ENCODE measurements at regions not wholly inside any gene's neighbourhood (a gene's known extent, or its start where the extent isn't known, plus 50 kb on each side); places are given as distances from the start of the nearest gene placed in this dataset.
A peak's percentile ranks its signal among the peaks of the same experiment; 100 is the strongest.

DNA sequence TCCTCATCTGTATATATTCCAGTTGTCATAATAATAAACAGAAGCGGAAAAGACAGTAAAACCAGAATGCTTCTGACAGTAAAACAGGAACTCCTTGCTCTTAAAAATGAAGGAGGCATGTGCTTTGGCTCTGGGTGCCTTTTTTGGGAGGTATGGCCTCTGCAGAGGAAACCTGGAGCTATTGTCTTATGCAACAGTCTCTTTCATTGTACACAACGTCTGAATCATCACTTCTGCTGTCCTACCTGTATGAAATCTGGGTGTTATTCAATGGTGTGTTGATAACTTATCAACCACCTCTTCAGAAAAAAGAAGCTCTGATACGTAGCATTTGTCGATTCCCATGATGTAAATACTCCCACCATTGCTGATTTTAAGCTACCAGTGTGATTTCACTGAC, 64.8 kb downstream of the CDCA7 start:
- no peak for DNase-seq

DNA sequence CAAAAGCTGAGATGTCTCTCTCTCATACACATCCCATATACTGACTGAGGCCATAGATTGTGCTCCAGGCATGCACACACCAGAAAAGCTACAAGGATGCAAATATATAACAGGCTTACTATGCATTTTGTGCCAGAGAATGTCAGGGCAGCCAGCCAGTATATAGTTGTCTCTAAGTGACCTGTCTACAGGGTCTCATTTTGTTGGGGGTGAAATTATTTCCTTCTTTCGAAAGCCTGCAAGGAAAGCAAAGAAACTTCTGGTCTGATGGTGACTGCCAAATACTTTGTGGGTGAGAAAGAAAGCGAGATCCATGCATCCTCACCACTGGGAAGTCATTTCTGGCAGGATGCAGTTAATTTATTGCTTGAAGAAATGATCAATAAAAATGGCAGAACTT, 70.2 kb downstream of the CDCA7 start:
- no peak for DNase-seq

DNA sequence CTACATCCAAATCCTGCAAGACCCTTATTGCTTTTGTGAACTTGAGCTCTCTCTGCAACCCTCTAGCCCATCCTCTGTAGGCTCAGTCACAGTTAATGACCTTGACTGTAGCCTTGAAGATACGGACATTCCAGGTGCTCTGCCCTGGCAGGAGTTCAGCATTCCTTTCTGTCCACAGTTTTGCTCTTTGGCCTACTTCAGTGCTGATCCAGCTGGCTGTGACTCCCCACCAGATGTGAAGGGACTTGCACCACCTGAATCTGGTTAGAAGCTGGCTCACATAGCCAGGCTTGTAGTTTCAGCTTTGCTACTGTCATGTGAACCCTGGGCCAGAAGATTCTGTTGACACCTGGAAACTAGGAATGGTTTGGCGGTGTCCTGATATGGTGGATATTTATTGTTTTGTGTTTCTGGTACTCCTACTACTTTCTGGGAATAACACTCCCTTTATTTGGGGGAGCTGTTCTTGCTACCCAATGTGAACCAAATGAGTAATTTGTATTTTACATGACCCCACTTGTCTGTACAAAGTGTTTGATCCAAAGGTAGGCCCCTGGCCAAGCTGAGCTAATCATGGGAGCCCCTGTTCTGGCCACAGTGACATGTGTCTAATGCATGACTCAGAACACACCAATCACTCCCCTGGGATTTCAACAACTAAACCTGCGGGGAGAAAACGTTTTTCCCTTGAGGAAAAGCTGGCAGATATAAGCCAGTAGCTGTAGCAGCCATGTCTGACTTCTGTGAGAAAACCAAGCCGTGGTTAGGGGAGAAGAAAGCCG, 73.4 kb downstream of the CDCA7 start:
- no peak for DNase-seq

DNA sequence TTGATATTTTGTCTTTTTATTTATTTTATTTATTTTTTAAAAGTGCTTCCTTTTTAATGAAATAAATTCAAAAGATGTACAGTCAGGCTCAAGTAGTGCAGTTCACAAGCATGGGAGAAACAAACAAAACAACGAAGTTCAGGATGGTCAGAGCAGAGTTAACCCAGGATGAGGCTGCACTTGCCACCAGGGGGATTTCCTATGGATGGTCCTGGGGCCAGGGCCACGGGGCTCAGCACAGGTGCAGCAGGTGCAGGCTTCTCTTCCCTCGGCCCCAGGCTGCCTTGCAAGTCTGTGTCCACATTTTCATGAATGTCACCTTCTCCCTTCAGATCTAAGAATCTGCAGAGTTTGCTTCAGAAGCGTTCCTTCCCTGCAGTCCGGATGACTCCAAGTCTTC, 76.5 kb downstream of the CDCA7 start:
- DNase-seq = no peak

DNA sequence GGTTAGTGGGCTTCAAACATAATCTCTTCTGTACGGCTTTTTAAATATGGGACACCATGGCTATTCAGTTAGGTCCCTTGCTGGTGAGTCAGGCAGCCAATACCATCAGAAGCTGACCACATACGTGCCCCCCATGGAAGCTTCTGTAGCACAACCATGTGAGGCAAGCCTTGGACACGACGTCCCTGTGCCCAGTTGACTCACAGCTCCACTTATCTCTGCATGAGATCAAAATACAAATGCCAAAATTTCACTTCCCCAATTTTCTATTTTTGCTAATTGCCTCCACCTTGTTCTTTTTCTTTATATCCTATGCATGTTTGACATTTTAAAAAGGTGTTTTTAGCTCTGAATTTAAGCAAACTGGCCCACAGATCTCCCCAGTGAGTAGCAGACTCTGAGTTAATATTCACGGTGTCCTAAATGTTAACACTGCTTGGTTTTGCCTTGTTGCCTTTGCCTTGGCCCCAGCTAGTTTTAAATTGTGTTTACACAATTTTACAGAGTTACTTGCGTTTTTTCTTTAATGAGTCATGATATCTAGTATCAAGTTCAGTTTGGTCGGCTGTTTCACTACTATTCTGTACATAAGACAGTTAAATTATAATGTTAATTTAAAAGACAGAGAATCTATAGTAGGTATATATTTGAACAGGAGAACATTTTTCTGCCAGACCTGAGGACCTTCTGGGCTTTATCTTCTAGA, 77.5 kb downstream of the CDCA7 start:
- no peak for DNase-seq

DNA sequence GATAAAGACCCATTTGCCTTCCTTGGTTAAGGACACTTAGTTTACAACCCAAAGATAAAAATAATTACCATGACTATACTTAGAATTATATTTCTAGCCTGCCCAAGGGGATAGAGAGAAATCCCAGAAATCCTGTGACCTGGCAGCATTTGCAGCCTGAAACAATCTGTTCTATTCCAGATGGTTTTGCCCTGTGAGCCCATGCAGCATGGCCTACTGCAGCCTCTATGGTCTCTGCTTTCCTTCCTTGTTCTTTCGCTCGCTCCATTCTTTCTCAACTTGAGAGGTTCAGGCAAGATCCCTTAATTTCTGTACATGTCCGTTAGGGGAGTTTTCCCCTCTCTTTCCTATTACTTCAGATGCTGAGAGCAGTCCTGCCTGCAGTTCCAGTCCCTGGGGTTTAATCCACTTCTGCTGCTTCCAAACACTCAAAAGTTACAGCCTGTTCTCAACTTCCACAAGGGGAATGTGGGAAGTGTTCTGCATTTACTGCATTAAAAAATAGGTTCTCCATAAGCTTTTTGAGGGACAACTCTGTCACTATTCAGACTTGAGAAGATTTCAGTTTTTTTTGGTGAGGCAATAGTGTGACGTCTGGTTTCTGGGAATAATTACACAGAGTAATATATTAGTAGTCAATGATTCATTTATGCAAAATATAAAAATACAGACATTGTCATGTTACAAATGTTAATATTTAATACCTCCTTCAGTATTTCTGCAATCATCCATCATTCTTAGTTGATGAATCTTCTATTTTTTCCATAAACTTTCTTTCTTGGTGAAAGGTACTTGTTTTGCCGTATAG, 80.3 kb downstream of the CDCA7 start:
- DNase-seq = no peak

DNA sequence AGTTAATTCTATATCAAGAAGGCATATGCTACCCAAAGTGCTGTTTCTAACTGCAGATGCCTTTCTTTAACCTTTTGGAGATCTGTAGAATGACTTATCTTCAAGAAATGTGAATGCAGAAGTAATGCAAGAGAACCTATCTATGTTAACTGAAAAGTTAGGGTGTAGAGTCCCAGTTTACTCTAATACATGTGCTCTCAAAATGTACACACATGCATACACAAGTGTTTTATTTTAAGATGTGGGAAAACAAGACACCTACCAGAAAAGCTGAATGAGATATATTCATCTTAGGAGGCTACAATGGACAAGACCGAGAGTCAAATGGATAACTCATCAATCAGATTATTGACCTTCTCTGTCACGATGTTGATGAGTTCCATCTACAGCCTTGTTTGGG, 80.9 kb downstream of the CDCA7 start:
- no peak for DNase-seq

DNA sequence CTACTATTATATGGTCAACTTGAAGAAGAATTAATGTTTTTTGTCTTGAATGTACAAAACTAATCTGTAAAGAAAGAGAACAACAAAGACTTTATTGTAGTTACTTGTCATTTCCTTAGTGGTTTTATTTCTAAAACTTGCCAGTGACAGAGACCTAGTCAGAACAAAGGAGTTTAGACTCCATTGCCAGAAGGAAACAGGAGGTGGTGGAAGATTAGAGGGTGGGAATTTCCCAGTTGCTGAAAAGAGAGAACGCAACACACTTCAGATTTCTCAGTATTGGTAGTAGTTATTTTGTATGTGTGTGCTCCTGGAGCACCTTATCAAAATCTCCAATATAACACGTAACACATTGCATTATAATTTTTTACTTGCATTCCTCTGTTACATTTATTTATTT, 81.4 kb downstream of the CDCA7 start:
- DNase-seq = no peak

DNA sequence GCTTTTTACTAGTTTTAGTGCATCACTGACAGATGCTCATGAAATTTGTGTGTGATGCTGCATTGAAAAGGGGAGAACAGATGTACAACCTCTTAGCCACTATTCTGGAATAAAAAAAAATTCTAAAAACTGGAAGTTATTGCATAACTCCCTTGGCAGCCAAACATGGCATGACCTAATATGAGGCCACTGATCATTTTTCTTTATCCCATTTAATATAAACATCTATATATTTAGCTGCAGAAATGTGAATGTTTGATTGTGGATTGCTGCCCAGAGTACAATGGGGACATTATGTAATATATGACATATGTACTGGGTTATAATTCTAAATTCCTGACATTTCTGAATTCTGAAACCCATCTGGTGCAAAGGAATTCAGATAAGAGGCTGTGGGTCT, 86.5 kb downstream of the CDCA7 start:
- no peak for DNase-seq

DNA sequence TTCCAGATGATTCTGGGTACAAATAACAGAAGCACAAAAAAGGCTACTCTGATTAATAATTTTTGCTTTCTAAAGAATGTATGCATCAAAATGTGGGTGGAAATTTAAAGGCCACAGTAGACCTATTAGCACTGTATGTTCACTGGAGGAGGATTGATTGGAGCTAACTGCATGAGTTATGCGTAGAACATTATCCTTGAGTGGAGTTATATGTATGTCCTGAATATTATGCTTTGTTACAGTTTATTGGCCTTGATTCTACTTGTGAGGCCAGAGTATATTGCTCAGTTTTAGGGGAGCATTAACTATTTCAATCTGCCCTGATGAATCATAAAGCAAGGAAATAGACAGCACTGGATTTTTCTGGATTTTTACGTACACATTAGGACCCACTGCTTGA, 87.9 kb downstream of the CDCA7 start:
- DNase-seq = no peak

DNA sequence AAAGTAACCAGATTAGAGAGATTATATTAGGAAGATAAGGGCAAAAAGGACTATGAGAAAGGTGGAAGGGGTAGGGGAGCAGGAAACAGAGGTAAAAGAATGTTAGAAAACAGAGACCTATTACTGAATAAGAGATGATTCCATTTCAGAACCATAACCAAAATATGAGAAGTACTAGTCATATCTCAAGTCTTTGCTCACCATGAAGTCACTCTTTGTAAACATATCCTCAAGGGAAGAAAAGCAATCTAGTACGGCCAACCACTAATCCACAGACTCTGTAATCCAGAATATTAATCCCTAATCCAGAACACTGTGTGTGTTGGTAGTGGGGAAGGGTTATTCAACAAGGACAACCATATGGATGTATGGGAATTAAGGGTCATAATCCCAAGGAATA, 92.0 kb downstream of the CDCA7 start:
- no peak for DNase-seq

DNA sequence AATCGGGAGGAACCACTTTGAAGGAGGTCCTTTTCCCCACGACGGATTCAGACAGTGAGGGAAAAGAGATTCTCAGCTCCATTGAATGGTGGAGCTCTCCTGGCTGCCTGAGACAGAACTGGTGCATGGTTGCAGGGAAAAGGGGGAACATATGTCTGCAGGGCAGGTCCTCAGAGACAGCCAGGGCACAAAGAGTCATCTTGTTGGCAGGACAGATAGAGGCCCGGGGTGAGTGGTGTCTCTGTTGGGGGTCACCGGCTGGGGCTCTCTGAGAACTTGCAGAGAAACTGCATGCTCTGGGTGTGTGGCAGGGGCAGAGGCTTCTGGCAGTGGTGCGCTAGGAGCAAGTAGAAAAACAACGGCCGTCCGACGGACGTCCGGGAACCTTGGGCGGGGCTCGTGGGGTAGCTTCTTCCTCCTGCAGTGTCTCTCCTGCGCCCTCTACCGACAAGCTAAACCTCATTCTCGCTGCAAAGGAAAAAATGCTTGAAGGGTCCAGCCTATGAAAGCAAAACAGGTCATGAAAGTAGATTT, 94.3 kb downstream of the CDCA7 start:
- peak; percentile 50 for DNase-seq

DNA sequence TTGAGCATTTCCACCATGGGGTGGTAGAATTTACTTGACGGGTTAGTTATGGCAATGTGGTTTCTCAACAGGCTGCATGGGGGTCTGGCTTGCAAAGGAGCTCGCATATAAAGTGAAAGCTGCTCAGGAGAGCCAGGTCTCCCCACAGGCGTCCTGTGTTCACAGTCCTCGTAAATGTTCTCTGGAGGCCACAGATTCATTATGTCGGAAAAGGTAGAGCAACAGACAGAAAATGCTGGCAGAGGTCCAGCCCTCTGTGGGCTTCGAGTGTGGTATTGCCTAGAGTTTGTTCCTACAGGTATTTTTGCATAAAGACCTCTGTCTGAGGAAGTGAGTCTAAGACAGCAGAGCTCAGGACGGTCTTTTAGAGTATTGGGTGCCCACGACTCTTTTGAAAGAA, 96.4 kb downstream of the CDCA7 start:
- no peak for DNase-seq

DNA sequence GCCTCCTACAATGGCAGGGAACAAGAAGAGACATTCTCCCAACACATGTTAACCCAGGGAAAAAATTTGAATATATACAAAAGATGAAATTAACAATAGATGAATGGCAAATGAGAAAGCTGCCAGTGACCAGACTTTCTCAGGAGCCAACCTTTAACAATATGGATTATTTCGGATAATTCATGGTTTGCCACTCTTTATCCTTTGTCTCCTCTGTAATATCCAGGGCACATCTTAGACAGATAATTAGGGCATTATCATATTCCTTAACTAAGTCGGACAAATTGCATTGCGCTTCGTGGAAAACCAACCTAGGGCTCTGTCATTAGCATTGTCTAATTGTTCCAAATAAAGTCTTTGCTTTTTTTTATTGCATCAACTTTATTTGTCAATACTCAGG, 97.3 kb downstream of the CDCA7 start:
- DNase-seq = no peak

DNA sequence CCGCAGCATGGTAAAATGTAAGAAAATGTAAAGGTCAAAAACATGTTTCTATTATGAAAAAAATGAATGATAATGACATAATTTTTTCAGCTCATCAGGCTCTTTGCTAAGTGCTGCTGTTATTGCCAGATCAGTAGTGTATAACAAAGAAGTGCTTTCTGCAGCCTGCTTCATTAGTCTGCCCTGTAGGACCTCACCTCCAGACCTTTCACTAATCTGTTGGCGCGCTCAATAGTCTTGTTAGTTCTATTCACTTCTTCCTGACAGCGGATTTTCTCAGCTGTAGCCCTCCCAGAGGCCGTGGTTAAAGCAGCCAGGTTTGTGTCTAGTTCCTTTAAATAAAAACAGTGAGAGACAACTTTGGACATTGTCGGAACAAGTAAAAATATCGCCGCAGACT, 97.7 kb downstream of the CDCA7 start:
- no peak for DNase-seq

DNA sequence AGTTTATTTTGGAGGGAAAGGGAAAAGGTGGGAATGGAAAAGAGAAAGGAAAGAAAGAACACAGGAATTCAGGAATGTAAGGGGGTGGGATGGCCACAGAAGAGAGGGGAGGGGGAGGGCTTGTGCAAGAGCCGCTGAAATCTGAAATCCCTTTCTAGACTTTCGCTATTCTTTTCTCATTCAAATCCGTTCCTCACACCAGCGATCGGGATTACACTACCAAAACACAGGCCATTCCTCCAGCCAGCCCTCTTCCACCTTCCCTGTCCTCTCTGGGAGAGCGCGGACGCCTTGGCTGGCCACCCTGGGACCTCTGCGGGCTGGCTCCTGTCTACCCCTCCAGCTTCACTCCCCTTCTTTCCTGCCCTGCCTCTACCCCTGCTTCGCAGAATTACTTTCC, 102.3 kb downstream of the CDCA7 start:
- DNase-seq = no peak

DNA sequence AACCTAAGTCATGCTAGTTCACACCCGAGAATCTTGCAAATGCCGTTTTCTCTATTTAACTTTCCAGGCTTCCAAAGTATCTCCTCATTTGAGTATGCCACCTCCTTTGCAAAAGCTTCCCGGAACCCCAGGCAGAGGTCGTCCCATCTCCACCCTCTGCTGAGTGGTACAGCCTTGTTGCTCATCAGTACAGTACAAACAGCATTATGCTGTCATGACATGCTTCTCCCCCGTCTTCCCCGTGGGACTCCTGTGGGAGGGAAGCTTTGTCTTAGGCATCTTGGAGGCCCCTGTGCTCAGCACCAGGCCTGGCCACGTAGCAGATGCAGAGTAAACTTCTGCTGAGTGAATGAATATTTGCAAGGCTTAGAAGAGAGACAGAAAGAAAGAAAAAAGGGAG, 102.7 kb downstream of the CDCA7 start:
- no peak for DNase-seq

DNA sequence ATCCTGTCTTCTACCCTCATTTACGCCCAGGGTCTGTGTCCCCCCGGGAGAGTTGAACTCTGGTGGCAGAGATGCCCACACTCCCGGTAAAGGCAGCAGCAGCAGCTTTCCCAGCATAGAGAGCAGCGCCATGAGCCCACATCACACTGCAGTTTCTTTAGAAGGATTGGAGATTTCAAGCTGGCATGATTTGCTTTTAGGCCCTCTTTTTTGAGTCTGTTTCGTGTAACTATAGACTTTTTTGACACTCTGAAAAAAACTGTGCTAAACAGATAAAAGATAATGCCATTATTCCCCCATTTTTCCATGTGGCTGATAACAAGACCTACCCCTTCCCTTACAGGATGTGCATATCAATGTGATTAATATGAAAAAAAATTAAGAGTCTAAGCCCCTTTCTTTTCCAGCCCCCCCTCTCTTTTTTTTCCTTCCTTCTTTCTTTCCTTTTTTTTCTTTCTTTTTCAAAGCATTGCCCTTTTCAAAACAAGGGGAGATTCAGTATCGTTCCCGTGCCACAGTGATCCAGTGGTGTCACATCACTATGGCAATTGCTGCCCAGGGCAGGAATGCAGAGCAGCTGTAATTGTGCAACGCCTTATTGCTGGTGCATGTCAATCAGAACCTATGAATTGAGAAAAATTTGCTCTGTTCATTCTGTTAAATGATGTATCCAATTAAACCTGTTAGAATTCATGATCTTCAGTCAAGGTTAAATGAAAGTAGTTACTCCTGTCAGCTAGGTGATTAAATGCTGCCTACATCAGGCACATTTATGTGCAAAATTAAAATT, 104.5 kb downstream of the CDCA7 start:
- no peak for DNase-seq

DNA sequence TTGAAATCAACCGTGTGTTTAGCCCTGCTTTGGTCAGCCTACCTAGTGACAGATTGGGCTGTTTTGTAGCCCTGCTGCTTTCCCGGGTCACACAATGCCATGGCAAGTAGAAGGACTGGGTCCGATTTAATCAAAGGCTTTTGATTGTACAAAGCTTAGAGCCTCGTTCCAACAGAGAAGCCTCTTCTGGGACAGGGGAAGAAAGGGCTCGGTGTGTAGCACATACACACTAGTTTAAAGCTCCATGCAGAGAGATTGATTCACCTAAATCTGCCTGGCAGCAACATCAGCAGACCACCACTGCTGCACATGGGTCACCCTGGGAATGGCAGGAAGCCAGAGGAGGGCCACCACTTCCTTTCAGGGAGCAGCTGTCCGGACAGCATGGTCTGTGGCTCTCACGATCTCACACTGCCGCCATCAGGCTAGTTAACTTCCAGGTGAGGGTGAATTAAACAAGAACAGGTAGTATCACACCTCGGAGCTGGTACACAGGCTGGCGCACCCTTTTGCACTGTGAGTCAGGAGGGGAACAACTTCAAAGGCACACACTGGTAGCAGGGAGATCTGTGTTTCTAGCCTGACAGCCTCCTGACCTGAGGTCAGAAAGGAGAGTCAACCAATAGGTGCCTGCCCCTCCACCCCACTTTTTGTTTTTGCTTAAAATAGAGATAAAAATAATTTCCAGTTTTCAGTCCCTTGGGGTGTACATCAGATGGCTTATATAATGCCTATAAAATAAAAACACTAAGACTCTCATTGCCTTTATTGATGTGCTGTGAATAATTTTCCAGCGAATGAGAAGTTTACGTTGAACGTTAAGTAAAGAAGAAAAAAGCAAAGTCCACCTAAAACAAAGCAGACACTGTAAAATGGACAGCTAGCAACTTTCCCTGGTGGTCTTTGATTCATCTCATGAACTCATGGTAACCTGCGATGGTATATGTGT, 108.5 kb downstream of the CDCA7 start:
- no peak for DNase-seq

DNA sequence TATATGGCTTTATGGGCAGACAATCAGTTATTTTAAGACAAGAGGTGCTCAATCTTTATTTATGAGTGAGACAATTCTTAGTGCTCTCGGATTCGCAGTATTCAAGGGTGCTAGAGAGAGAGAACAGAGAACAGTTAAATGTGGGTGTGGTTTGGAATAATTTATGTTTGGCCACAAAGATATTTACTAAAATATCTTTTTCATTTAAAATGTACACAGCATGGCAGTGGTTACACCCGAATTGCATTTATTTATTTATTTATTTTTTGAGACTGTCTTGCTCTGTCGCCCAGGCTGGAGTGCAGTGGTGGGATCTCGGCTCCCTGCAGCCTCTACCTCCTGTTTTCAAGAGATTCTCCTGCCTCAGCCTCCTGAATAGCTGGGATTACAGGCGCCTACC, 109.2 kb downstream of the CDCA7 start:
- DNase-seq = no peak

DNA sequence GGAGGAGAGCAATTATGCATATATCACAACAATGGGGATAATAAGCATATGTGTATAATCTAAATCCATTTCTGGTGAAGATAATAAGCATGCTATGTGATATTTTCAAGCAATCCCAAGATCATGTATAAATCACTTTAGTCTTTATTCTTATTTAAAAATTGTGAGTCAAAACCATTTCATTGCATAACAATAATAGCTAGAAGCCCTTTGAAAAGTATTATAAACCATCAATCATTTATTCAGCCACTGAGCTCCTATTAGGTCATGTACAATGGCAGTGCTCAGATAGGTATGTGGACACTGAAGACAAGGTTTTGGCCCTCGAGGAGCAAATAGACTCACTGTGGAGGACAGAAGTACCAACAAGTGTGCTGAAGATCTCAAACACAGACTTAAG, 113.1 kb downstream of the CDCA7 start:
- no peak for DNase-seq

All from stimulated activated CD4-positive, alpha-beta T cell treated with anti-CD3 and anti-CD28 coated beads, Interleukin-4, amount 100 ng/mL, for 1 hour (primary cell).